Panc1 (cell line): ENCODE measurements at regions not wholly inside any gene's neighbourhood (a gene's known extent, or its start where the extent isn't known, plus 50 kb on each side); places are given as distances from the start of the nearest gene placed in this dataset.

ENCODE experiments used
- ATAC-seq: fragments of 200-7000 bp; cut with Tn5 transposase; 2 replicates; pipeline ENCODE4 v1.9.1; 2020; ENCODE audit warnings: mild to moderate bottlenecking, moderate library complexity
- BruUV-seq: library from RNA; stranded (reverse); fragments of 400-500 nt; replicated peaks from 2 replicates; lab custom pipeline; 2021; lab: Mats Ljungman, UMichigan
- CTCF ChIA-PET: fragments of 300-600 bp; sonication (Branson Sonifier 250); formaldehyde crosslinking; loops from one replicate; lab custom pipeline; 2022; ENCODE audit warnings: antibody characterized with exemption; lab: Charles Lee
- POLR2A ChIA-PET: fragments of 300-600 bp; sonication (Branson Sonifier 250); formaldehyde crosslinking; loops from one replicate; lab custom pipeline; 2022; ENCODE audit warnings: antibody characterized with exemption; lab: Charles Lee
- DNase-seq: peaks from one replicate; pipeline ENCODE4 v3.0.0-alpha.2; 2010; ENCODE audit warnings: low read depth, low spot score
- H3K27ac ChIP-seq: 2 replicates; pipeline ENCODE4 v1.5.1; 2011; ENCODE audit warnings: mild to moderate bottlenecking, low read length, inconsistent platforms
- H3K27me3 ChIP-seq: fragments of 200-500 bp; sonication (Bioruptor generic); 2 replicates; pipeline ENCODE4 v1.6.0; 2014; ENCODE audit warnings: low read length, inconsistent platforms; ENCODE audit not compliant: control insufficient read depth, insufficient read depth
- H3K36me3 ChIP-seq: fragments of 200-500 bp; sonication (Bioruptor generic); 2 replicates; pipeline ENCODE4 v1.5.1; 2014; ENCODE audit warnings: inconsistent platforms, mild to moderate bottlenecking, low read length, moderate library complexity; ENCODE audit not compliant: control insufficient read depth, insufficient read depth
- H3K4me1 ChIP-seq: 2 replicates; pipeline ENCODE4 v1.5.1; 2011; ENCODE audit warnings: inconsistent platforms, mild to moderate bottlenecking, low read length, moderate library complexity; ENCODE audit not compliant: control insufficient read depth, insufficient read depth
- H3K4me3 ChIP-seq, 2 experiments: 2 replicates each; pipeline ENCODE4 v1.5.1; 2011 to 2012; ENCODE audit warnings: low read depth in 2 of 2, low read length in 2 of 2, mild to moderate bottlenecking in 2 of 2, inconsistent platforms in 1 of 2, moderate library complexity in 1 of 2
- H3K9me3 ChIP-seq: fragments of 200-500 bp; sonication (Bioruptor generic); 2 replicates; pipeline ENCODE4 v1.5.1; 2014; ENCODE audit warnings: low read depth, mild to moderate bottlenecking, inconsistent platforms, low read length, moderate library complexity; ENCODE audit not compliant: control insufficient read depth, insufficient read depth
- CTCF ChIP-seq: fragments of 450-650 bp; IDR thresholded peaks from 2 replicates; pipeline ENCODE4 v1.5.1; 2017; ENCODE audit warnings: mild to moderate bottlenecking
- POLR2AphosphoS5 ChIP-seq: IDR thresholded peaks from 2 replicates; pipeline ENCODE4 v1.6.1; 2012; ENCODE audit warnings: mild to moderate bottlenecking, low read depth, low read length, moderate library complexity
- REST ChIP-seq, 2 experiments: IDR thresholded peaks; 2 replicates each; pipeline ENCODE4 v1.6.1; 2011 to 2012; ENCODE audit warnings: low read depth in 2 of 2, control low read depth in 1 of 2, low read length in 1 of 2, mild to moderate bottlenecking in 1 of 2, moderate library complexity in 1 of 2; ENCODE audit not compliant: insufficient read depth in 1 of 2
- SIN3A ChIP-seq: IDR thresholded peaks from 2 replicates; pipeline ENCODE4 v1.6.1; 2012; ENCODE audit warnings: low read depth, mild to moderate bottlenecking, low read length, moderate library complexity, borderline replicate concordance; ENCODE audit not compliant: insufficient read depth
- TCF7L2 ChIP-seq: IDR thresholded peaks from 2 replicates; pipeline ENCODE4 v1.6.1; 2011; ENCODE audit warnings: mild to moderate bottlenecking, low read depth, low read length, inconsistent platforms
- in situ Hi-C: cut with HindIII; loops from 2 replicates; pipeline ENCODE4 v1.10.0; 2016; ENCODE audit warnings: low sequenced_read_pairs, low pct_unique_long_range_greater_than_20kb
- intact Hi-C: fragments of 100-400 bp; cut with micrococcal nuclease; formaldehyde crosslinking; loops from one replicate; pipeline ENCODE4 v1.10.0; 2022; ENCODE audit not compliant: unreplicated experiment

- H3K36me3 ChIP-seq: no peaks in the 10 kb centered on the region
- H3K9me3 ChIP-seq: no peaks in the 10 kb centered on the region
- intact Hi-C loops (no loop called here), in situ Hi-C loops (no loop called here)
- no peak for TF ChIP-seq CTCF
- POLR2A ChIA-PET: no interaction called here
- no peaks in the 10 kb centered on the region for H3K27me3 ChIP-seq
- DNase-seq (no peak), ATAC-seq (no peak)
- H3K27ac ChIP-seq: no peak overlapping the region
- no TSS peak for BruUV-seq
- CTCF ChIA-PET: no interaction called here
- no peaks in the 10 kb centered on the region for H3K4me1 ChIP-seq
- H3K4me3 ChIP-seq: no peak overlapping the region
Observed at GRCh38 chr14:96143906-96144305, 60.7 kb upstream of the BDKRB2 start.

- Histone ChIP-seq H3K4me3 (no peak overlapping the region), H3K9me3 (no peaks in the 10 kb centered on the region), H3K27me3 (no peaks in the 10 kb centered on the region), H3K27ac (no peak overlapping the region), H3K36me3 (no peaks in the 10 kb centered on the region), H3K4me1 (no peaks in the 10 kb centered on the region)
- in situ Hi-C loops (no loop called here), intact Hi-C loops (no loop called here)
- no peak for DNase-seq
- ATAC-seq: no peak
- TF ChIP-seq REST (IDR thresholded peaks at IDR 0.05; ENCODE audit: insufficient read depth in 1 of 2, low read depth in 2 of 2, low read length in 1 of 2): no peak
- no peak for TF ChIP-seq SIN3A
- TF ChIP-seq POLR2AphosphoS5: no peak
- no peak for TF ChIP-seq CTCF
- no peak for TF ChIP-seq TCF7L2
- no TSS peak for BruUV-seq
- CTCF ChIA-PET: no interaction called here
- POLR2A ChIA-PET: no interaction called here
Observed at GRCh38 chr14:96145116-96145864, 59.3 kb upstream of the BDKRB2 start.
